SK-N-SH (cell line): ENCODE measurements at regions not wholly inside any gene's neighbourhood (a gene's known extent, or its start where the extent isn't known, plus 50 kb on each side); places are given as distances from the start of the nearest gene placed in this dataset.

Source experiments
- CTCF ChIA-PET: fragments of 300-600, 350-600 bp; formaldehyde crosslinking; extraction: SDS; loops from one replicate; lab custom pipeline; 2021; lab: Yijun Ruan, JAX
- POLR2A ChIA-PET: fragments of 350-600 bp; sonication (Branson Sonifier 250); formaldehyde crosslinking; extraction: SDS; loops from one replicate; lab custom pipeline; 2020; ENCODE audit warnings: antibody characterized with exemption, inconsistent platforms; lab: Yijun Ruan, JAX
- DNase-seq: peaks from one replicate; pipeline ENCODE4 v3.0.0; 2012
- H2AFZ ChIP-seq: fragments of 200-600 bp; sonication (generic); 2 replicates; pipeline ENCODE4 v1.8.1; 2016; ENCODE audit warnings: antibody characterized with exemption, mild to moderate bottlenecking, low read depth
- H3F3A ChIP-seq: fragments of 200-600 bp; sonication (generic); replicated peaks from 2 replicates; pipeline ENCODE3; 2016; ENCODE audit warnings: antibody characterized with exemption, mild to moderate bottlenecking; ENCODE audit not compliant: insufficient read depth
- H3K27ac ChIP-seq, 2 experiments: fragments of 200-500 bp in 1 of 2; fragments of 200-600 bp in 1 of 2; sonication (Bioruptor generic) in 1 of 2; sonication (generic), shearing (Covaris generic) in 1 of 2; 2 replicates each; pipeline versions ENCODE4 v1.5.1 to v1.6.1; 2014 to 2016; ENCODE audit warnings: low read depth in 2 of 2, inconsistent platforms in 1 of 2, low read length in 1 of 2, mild to moderate bottlenecking in 1 of 2, mixed read lengths in 1 of 2
- H3K27me3 ChIP-seq: fragments of 200-600 bp; sonication (generic), shearing (Covaris generic); 2 replicates; pipeline ENCODE4 v1.6.1; 2016; ENCODE audit warnings: mixed run types; ENCODE audit not compliant: insufficient read depth
- H3K36me3 ChIP-seq, 2 experiments: fragments of 200-500 bp in 1 of 2; fragments of 200-600 bp in 1 of 2; sonication (Bioruptor generic) in 1 of 2; sonication (generic) in 1 of 2; replicated peaks in 1 of 2; 2 replicates each; pipeline versions ENCODE3 to v1.5.1; 2014 to 2016; ENCODE audit warnings: low read length in 1 of 2, mild to moderate bottlenecking in 1 of 2; ENCODE audit not compliant: insufficient read depth in 2 of 2, control insufficient read depth in 1 of 2
- H3K4me1 ChIP-seq, 2 experiments: fragments of 200-500 bp in 1 of 2; fragments of 200-600 bp in 1 of 2; sonication (Bioruptor generic) in 1 of 2; sonication (generic), shearing (Covaris generic) in 1 of 2; 2 replicates each; pipeline versions ENCODE4 v1.5.1 to v1.6.1; 2014 to 2016; ENCODE audit warnings: low read depth in 1 of 2, low read length in 1 of 2, mixed run types in 1 of 2; ENCODE audit not compliant: insufficient read depth in 2 of 2, control insufficient read depth in 1 of 2
- H3K4me2 ChIP-seq: fragments of 200-600 bp; sonication (generic), shearing (Covaris generic); 2 replicates; pipeline ENCODE4 v1.6.1; 2017; ENCODE audit warnings: mixed run types
- H3K4me3 ChIP-seq, 2 experiments: fragments of 200-500 bp in 1 of 2; fragments of 200-600 bp in 1 of 2; sonication (Bioruptor generic) in 1 of 2; sonication (generic), shearing (Covaris generic) in 1 of 2; 2 replicates each; pipeline versions ENCODE4 v1.5.1 to v1.8.1; 2014 to 2016; ENCODE audit warnings: low read depth in 2 of 2, inconsistent platforms in 1 of 2, low read length in 1 of 2, mild to moderate bottlenecking in 1 of 2, mixed read lengths in 1 of 2, moderate library complexity in 1 of 2
- H3K79me2 ChIP-seq: fragments of 200-600 bp; sonication (generic); 2 replicates; pipeline ENCODE4 v1.8.1; 2017; ENCODE audit warnings: mild to moderate bottlenecking; ENCODE audit not compliant: insufficient read depth
- H3K9ac ChIP-seq: fragments of 200-600 bp; sonication (generic); 2 replicates; pipeline ENCODE4 v1.6.1; 2017; ENCODE audit warnings: mixed run types
- H3K9me2 ChIP-seq: fragments of 200-600 bp; sonication (generic); 2 replicates; pipeline ENCODE4 v1.6.1; 2017; ENCODE audit warnings: mixed run types
- H3K9me3 ChIP-seq: fragments of 200-600 bp; sonication (generic); 2 replicates; pipeline ENCODE4 v1.6.1; 2017; ENCODE audit warnings: mixed run types, mild to moderate bottlenecking, moderate library complexity
- H4K20me1 ChIP-seq: fragments of 200-600 bp; sonication (generic); 2 replicates; pipeline ENCODE4 v1.6.1; 2017; ENCODE audit warnings: mild to moderate bottlenecking, mixed run types; ENCODE audit not compliant: insufficient read depth
- CHD2 ChIP-seq: fragments of 150-350 bp; IDR thresholded peaks from 2 replicates; pipeline ENCODE4 v1.6.1; 2018; ENCODE audit warnings: low read length; ENCODE audit not compliant: partially characterized antibody
- ELF1 ChIP-seq: IDR thresholded peaks from 2 replicates; pipeline ENCODE4 v1.4.0; 2012
- EZH2phosphoT487 ChIP-seq: fragments of 200-600 bp; sonication (generic); IDR thresholded peaks from 2 replicates; pipeline ENCODE4 v1.6.1; 2017; ENCODE audit warnings: low read depth, mixed run types, mild to moderate bottlenecking, antibody characterized with exemption, moderate library complexity, borderline replicate concordance
- FOSL2 ChIP-seq: IDR thresholded peaks from 2 replicates; pipeline ENCODE4 v1.4.0; 2012; ENCODE audit warnings: low read depth, mild to moderate bottlenecking, moderate library complexity, borderline replicate concordance
- FOXM1 ChIP-seq: IDR thresholded peaks from 2 replicates; pipeline ENCODE4 v1.4.0; 2012; ENCODE audit warnings: low read depth, mild to moderate bottlenecking
- GABPA ChIP-seq: IDR thresholded peaks from 2 replicates; pipeline ENCODE4 v1.4.0; 2012; ENCODE audit warnings: low read depth, mild to moderate bottlenecking
- JUND ChIP-seq: IDR thresholded peaks from 2 replicates; pipeline ENCODE4 v1.4.0; 2012
- MEF2A ChIP-seq: IDR thresholded peaks from 2 replicates; pipeline ENCODE4 v1.4.0; 2012; ENCODE audit warnings: low read depth, borderline replicate concordance
- NFIC ChIP-seq: IDR thresholded peaks from 2 replicates; pipeline ENCODE4 v1.4.0; 2012; ENCODE audit warnings: borderline replicate concordance
- NRF1 ChIP-seq: IDR thresholded peaks from 2 replicates; pipeline ENCODE4 v1.6.1; 2012; ENCODE audit warnings: low read depth, mild to moderate bottlenecking, low read length
- POLR2AphosphoS5 ChIP-seq: IDR thresholded peaks from 2 replicates; pipeline ENCODE4 v1.6.1; 2012; ENCODE audit warnings: low read depth, low read length
- RCOR1 ChIP-seq: fragments of 150-350 bp; IDR thresholded peaks from 2 replicates; pipeline ENCODE4 v1.6.1; 2017; ENCODE audit warnings: antibody characterized with exemption, low read length
- RFX5 ChIP-seq: IDR thresholded peaks from 2 replicates; pipeline ENCODE4 v1.6.1; 2012; ENCODE audit warnings: mild to moderate bottlenecking, improper control_type of control experiment, low read length
- RXRA ChIP-seq: IDR thresholded peaks from 2 replicates; pipeline ENCODE4 v1.4.0; 2012; ENCODE audit warnings: low read depth, mild to moderate bottlenecking, borderline replicate concordance
- SMC3 ChIP-seq: IDR thresholded peaks from 2 replicates; pipeline ENCODE4 v1.6.1; 2012; ENCODE audit warnings: low read depth, low read length, improper control_type of control experiment
- TAF1 ChIP-seq: IDR thresholded peaks from 2 replicates; pipeline ENCODE4 v1.6.1; 2012; ENCODE audit warnings: low read depth, mild to moderate bottlenecking, low read length, moderate library complexity, borderline replicate concordance
- TCF12 ChIP-seq: IDR thresholded peaks from 2 replicates; pipeline ENCODE4 v1.4.0; 2012
- TEAD4 ChIP-seq: IDR thresholded peaks from 2 replicates; pipeline ENCODE4 v1.4.0; 2012; ENCODE audit warnings: mild to moderate bottlenecking, borderline replicate concordance; ENCODE audit not compliant: insufficient read depth
- YY1 ChIP-seq: IDR thresholded peaks from 2 replicates; pipeline ENCODE4 v1.4.0; 2012; ENCODE audit warnings: low read depth, mild to moderate bottlenecking
- WGBS: methylation state at CpG from one replicate; pipeline ENCODE4 v1.1.6; 2017; ENCODE audit warnings: low lambda C conversion rate; 5-methylcytosine and 5-hydroxymethylcytosine counted together
- TF ChIP-seq, protein P1 (sequence below): IDR thresholded peaks from 2 replicates; pipeline ENCODE4 v1.4.0; 2012; ENCODE audit warnings: low read depth, borderline replicate concordance
- TF ChIP-seq, protein P2 (sequence below): fragments of 150-350 bp; IDR thresholded peaks from 2 replicates; pipeline ENCODE4 v1.6.1; 2016; ENCODE audit warnings: mild to moderate bottlenecking, low read depth, low read length
- TF ChIP-seq, protein P3 (sequence below): IDR thresholded peaks from 2 replicates; pipeline ENCODE4 v1.4.0; 2012; ENCODE audit warnings: low read depth, borderline replicate concordance
- TF ChIP-seq, protein P4 (sequence below): fragments of 150-350 bp; IDR thresholded peaks from 2 replicates; pipeline ENCODE4 v1.6.1; 2017; ENCODE audit warnings: antibody characterized with exemption, low read length, low read depth, borderline replicate concordance

DNA sequence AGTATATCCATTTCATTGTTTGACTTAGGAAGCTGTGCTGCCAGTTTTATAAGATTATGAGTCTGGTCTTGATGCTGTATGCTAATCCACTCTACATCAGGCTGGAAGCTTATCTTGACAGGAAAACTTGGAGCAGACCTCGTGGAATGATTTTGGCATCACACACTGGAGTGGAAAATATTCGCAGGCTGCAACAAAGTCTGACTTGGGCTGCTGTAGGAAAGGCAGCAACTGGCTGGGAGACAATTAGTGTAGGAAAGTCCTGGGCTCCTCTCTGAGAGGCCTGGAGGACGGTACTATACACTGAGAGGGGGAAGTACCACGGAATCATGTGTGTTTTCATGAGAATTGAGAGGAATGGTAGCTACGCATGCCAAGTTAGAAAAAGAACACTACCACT is 383.7 kb downstream of the ETNK1 start:
- no peak overlapping the region; a peak in 1 of 4 replicates for H3K27ac ChIP-seq
- DNase-seq: no peak
- CTCF ChIA-PET: no interaction called here
- 27% methylated on average over 5 of the region's 5 CpGs for WGBS
- H3K27me3 ChIP-seq: no peaks in the 10 kb centered on the region
- no peak overlapping the region for H3K4me2 ChIP-seq
- POLR2A ChIA-PET: no interaction called here
- no peaks in the 10 kb centered on the region for H3K9me3 ChIP-seq
- no peaks in the 10 kb centered on the region for H3K9me2 ChIP-seq
- no peak overlapping the region for H2AFZ ChIP-seq
- TF ChIP-seq, protein P1, sequence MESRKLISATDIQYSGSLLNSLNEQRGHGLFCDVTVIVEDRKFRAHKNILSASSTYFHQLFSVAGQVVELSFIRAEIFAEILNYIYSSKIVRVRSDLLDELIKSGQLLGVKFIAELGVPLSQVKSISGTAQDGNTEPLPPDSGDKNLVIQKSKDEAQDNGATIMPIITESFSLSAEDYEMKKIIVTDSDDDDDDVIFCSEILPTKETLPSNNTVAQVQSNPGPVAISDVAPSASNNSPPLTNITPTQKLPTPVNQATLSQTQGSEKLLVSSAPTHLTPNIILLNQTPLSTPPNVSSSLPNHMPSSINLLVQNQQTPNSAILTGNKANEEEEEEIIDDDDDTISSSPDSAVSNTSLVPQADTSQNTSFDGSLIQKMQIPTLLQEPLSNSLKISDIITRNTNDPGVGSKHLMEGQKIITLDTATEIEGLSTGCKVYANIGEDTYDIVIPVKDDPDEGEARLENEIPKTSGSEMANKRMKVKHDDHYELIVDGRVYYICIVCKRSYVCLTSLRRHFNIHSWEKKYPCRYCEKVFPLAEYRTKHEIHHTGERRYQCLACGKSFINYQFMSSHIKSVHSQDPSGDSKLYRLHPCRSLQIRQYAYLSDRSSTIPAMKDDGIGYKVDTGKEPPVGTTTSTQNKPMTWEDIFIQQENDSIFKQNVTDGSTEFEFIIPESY: no peak
- no peak for TF ChIP-seq TAF1
- TF ChIP-seq EZH2phosphoT487: no peak
- TF ChIP-seq ELF1: no peak
- no peak for TF ChIP-seq NRF1
- no peak for TF ChIP-seq GABPA
- no peak for TF ChIP-seq TEAD4
- TF ChIP-seq YY1: no peak
- TF ChIP-seq, protein P2, sequence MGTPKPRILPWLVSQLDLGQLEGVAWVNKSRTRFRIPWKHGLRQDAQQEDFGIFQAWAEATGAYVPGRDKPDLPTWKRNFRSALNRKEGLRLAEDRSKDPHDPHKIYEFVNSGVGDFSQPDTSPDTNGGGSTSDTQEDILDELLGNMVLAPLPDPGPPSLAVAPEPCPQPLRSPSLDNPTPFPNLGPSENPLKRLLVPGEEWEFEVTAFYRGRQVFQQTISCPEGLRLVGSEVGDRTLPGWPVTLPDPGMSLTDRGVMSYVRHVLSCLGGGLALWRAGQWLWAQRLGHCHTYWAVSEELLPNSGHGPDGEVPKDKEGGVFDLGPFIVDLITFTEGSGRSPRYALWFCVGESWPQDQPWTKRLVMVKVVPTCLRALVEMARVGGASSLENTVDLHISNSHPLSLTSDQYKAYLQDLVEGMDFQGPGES: no peak
- no peak for TF ChIP-seq RXRA
- no peak for TF ChIP-seq FOSL2
- TF ChIP-seq SMC3: no peak
- TF ChIP-seq FOXM1: no peak
- TF ChIP-seq MEF2A: no peak
- no peak for TF ChIP-seq RFX5
- TF ChIP-seq POLR2AphosphoS5: no peak
- no peak for TF ChIP-seq TCF12
- no peak for TF ChIP-seq JUND
- H4K20me1 ChIP-seq: no peaks in the 10 kb centered on the region
- H3K79me2 ChIP-seq: no peaks in the 10 kb centered on the region
- H3K36me3 ChIP-seq: no peaks in the 10 kb centered on the region
- H3K4me3 ChIP-seq: no peak overlapping the region
- peaks cover 0 to 3% of the 10 kb centered on the region in 2 experiments; a peak in 1 of 4 replicates for H3K4me1 ChIP-seq
- H3F3A ChIP-seq: no peaks in the 10 kb centered on the region
- H3K9ac ChIP-seq: no peak overlapping the region

DNA sequence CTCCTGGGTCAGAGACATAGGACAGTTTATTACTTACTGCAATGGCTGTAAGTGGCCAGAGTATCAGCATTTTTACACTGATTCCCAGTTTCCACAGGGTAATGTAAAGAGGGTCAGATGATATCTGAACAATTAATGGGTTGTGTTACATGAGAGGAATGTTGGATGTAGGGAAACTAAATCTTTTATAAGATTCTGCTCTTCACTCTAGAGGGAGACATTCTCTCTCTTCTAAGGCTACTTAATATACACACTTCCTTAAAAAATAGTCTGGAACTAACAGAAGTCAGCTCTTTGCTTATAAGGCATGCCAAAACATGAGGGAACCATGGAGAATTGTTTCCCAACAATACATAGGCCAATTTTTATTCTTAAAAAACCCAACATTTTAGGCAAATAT is 389.8 kb downstream of the ETNK1 start:
- no peak overlapping the region for H3K9ac ChIP-seq
- no peak overlapping the region for H3K4me3 ChIP-seq
- H2AFZ ChIP-seq: no peak overlapping the region
- H3K4me2 ChIP-seq: no peak overlapping the region
- no peaks in the 10 kb centered on the region for H3K27me3 ChIP-seq
- DNase-seq: no peak
- CTCF ChIA-PET: no interaction called here
- no peaks in the 10 kb centered on the region for H3K9me3 ChIP-seq
- no peaks in the 10 kb centered on the region for H3K36me3 ChIP-seq
- H3F3A ChIP-seq: no peaks in the 10 kb centered on the region
- POLR2A ChIA-PET: no interaction called here
- no peaks in the 10 kb centered on the region for H3K4me1 ChIP-seq
- no peaks in the 10 kb centered on the region for H3K9me2 ChIP-seq
- no peaks in the 10 kb centered on the region for H3K79me2 ChIP-seq
- no peak overlapping the region for H3K27ac ChIP-seq
- no peaks in the 10 kb centered on the region for H4K20me1 ChIP-seq
- TF ChIP-seq NFIC: no peak
- no peak for TF ChIP-seq ELF1
- TF ChIP-seq FOXM1: no peak
- TF ChIP-seq, protein P3, sequence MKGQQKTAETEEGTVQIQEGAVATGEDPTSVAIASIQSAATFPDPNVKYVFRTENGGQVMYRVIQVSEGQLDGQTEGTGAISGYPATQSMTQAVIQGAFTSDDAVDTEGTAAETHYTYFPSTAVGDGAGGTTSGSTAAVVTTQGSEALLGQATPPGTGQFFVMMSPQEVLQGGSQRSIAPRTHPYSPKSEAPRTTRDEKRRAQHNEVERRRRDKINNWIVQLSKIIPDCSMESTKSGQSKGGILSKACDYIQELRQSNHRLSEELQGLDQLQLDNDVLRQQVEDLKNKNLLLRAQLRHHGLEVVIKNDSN: no peak
- no peak for TF ChIP-seq JUND
- TF ChIP-seq CHD2: no peak
- TF ChIP-seq RCOR1: no peak
- TF ChIP-seq, protein P4, sequence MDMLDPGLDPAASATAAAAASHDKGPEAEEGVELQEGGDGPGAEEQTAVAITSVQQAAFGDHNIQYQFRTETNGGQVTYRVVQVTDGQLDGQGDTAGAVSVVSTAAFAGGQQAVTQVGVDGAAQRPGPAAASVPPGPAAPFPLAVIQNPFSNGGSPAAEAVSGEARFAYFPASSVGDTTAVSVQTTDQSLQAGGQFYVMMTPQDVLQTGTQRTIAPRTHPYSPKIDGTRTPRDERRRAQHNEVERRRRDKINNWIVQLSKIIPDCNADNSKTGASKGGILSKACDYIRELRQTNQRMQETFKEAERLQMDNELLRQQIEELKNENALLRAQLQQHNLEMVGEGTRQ: no peak
